GM21717 (cell line): ENCODE measurements at regions not wholly inside any gene's neighbourhood (a gene's known extent, or its start where the extent isn't known, plus 50 kb on each side); places are given as distances from the start of the nearest gene placed in this dataset.
"Not testable (repeated sequence)": the region's sequence is repeated elsewhere in the genome, so short reads cannot be mapped to it uniquely, and the experiment has no call there.

Experiments
- ATAC-seq: cut with Tn5 transposase; IDR thresholded peaks from one replicate; pipeline ENCODE4 v1.9.1; 2021; ENCODE audit warnings: mild to moderate bottlenecking, moderate library complexity; ENCODE audit not compliant: unreplicated experiment

DNA sequence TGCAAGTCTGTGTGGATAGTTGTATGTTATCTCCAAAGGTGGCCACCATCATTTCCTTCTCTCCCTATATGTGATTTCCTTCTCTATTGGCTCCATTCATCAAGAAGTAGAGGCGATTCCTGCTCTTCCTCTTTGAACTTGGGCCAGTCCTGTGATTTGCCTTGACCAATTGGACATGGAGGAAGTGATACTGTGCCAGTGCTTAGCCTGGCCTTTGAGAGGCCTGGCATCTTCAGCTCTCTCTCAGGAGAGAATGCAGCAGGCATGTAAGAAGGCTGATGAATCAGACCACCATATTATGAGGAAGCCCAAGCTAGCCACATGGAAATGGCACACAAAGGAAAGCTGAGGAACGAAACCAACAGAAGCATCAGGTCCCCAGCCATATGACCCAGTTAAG is 195.0 kb upstream of the SVIL start:
- no peak for ATAC-seq

DNA sequence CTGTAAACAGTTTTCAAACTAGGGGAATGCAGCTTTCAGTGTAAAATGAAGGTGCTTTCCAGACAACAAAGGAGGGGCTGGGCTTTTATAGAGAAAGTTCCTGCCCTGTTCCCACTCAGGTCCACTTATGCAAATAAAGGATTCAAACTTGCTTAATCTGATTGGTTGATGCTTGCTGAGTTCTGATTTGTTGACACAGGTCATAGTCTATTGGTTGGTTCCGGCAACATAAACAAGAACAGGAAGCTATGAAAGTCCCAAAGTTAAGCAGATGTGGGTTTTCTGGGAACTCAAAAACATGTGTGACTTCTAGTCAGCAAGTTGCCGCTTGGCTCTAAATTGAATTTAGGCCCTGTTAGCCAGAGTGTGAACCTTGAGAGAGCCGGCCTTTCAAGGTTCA is 194.2 kb upstream of the SVIL start:
- ATAC-seq: no peak

DNA sequence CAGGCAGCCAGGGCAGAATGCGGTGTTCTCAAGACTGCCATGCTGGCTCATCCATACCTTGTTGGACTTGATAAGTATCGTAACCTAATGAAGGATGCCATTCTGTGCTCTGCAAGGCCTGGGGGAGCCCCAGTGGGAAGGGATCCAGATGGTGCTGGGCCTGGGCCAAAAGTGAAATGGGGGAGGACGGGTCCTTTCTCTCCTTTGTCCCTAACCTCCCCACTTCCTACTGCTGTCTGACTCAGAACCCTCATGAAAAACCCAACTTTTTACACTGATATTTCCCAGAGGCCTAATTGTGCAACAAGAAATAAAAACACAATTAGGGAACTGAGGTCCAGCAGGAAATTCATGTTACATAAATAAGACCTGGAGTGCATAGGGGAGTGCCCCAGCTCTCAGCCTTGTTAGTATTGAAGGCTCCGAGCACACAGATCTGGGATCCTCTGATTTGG is 193.7 kb upstream of the SVIL start:
- no peak for ATAC-seq

DNA sequence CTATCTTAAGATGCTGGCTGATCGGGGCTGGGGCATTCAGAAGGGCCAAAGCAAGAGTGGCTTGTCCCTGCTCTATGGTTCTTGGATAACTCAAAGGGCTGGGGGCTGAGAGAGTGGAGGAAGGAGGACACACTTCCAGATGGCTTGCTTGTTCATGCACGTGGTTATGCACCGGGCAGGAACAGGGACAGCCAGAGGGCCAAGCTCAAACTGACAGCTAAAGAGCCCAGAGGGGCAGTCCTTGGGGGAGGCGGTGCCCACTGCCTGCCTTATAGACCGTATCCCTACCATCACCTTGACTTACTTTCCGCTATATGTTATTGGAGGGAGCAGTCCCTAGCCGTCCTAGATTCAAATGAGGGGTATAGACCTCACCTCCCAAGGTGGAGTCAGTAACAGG is 192.7 kb upstream of the SVIL start:
- no peak for ATAC-seq

DNA sequence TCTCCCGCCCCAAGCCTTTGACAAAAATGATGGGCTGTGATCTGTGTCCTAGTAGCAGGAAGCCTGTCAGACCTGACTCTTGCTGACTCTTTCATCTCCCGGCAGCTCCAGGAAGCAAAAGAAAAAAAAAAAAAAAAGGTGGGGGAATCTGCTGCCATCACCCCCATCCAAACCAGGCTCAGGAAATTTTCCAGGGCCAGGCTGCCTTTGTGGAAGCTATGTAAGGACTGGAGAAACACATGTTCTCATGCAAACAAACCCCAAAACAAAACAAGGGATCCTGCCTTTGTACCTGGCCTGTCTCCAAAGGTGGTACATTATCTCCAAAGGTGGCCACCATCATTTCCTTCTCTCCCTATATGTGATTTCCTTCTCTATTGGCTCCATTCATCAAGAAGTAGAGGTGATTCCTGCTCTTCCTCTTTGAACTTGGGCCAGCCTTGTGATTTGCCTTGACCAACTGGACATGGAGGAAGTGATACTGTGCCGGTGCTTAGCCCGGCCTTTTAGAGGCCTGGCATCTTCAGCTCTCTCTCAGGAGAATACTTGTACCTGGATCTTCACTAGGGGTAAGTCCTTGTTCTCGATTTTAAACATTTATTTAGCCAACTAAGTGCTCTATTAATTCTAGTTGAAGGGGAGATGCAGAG is 192.2 kb upstream of the SVIL start:
- ATAC-seq: no peak

DNA sequence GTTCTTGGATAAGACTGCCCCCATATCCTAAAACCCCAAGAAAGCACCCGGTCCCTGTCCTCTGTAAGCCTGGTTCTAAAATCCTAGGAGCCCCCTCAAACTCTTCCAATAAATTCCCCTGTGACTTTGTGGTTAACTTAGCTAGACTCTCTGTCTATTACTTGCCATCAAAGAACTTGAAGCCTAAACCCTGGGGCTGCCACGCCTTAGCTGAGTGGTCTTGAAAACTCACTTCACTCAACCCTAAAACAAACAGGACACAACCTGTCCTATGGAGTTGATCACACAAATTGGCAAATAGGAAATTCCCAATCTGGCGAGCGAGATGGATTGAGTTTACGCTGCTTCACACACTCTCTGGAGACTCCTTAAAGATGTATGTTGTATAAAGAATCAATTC is 191.4 kb upstream of the SVIL start:
- ATAC-seq: no peak

DNA sequence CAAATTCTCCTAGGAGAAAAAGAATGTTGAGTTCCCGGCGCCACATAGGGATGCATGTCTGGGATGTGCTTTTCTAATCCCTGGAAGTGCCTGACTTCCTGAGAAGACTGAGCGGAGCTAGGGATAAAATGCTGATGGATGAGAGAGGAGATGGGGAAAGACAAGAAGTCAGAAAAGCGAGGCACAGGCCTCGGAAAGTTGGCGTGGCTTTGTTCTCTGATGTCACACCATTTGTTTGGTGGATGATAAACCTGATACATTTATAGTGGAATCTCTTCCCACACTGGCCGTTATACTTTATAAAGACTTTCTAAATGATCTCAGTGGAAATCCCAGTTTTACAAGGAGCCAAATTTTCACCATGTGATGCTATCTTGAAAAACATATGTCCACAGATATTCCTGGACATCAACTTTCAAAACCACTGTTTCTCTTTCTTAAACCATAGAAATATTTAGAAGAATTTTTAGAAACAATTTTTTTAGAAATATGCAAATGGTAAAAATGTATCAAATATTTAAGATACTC is 188.8 kb upstream of the SVIL start:
- ATAC-seq: no peak

DNA sequence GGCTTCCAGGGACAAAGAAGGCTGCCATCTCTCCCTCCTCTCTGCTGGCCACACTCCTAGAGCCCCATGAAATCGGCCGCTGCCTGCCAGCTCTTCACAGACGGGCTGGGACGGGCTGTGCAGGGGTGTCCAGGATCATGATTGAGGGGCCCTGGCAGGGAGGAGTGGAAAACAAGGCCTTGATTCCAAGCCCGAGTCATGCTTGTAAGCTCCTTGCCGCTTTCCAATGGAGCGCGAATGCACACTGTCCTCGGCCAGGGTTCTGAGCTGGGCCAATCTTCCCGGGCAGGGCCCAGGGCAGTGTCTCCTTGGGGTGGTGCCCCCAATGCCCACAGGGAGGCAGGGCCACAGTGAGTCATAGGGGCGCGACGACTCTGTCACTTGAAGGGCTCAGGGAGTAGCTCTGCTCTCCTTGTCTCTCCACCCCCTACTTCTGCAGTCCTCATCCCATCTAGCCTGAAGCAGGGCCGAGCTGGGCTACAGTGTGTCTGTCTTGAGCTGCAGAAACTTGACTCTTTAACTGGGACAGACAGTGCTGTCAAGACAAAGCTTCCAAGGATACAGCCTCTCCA is 186.2 kb upstream of the SVIL start:
- no peak for ATAC-seq

DNA sequence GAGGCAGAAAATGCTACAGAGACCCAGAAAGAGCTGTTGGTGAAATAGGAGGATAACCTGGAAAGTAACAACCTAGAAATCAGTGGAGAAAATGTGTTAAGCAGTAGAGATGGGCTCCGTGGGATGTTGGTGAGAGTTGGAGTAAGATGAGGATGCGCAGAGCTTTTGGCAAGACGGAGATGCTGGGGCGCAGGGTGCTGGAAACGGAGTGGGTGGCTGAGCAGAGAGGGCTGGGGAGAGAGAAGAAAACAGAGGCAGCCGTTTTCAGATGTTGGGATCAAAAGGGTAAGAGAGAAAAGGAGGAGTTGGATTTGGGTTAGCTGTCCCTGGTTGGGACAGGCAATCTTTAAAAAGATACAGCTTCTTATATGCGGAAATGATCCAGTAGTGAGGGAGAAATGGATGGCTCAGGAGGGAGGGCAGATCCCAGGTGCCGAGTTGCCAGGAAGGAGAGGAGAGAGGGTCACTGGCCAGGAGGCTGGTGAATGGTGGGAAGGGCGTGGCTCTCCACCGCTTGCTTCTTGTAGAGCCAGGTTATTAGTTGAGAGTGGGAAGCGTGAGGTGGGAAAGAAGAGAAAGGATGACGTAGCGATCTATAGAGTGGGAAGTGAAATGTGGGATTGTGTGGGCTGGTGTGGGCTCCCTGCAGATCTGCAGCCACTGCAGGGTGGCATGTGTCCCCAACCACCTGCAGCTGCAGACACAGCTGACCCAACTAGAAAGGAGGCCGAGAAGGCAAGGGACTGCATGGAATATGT is 182.2 kb upstream of the SVIL start:
- no peak for ATAC-seq

DNA sequence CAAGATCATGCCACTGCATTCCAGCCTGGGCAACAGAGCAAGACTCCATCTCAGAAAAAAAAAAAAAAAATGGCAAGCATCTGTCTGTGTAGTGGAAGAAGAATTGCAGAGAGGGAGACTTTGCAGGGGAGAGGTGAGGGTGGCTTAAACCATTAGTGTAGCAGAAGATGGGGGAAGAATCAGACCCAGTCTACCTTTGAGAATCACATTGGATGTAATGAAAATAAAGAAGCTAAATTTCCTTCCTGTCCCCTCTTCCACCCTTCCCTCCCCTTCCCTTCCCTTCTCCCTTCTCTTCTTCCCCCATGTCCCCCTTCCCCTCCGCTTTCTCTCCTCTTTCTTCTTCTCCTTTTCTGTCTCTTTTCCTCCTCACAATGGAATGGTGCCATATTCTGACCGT is 180.8 kb upstream of the SVIL start:
- ATAC-seq: no peak

DNA sequence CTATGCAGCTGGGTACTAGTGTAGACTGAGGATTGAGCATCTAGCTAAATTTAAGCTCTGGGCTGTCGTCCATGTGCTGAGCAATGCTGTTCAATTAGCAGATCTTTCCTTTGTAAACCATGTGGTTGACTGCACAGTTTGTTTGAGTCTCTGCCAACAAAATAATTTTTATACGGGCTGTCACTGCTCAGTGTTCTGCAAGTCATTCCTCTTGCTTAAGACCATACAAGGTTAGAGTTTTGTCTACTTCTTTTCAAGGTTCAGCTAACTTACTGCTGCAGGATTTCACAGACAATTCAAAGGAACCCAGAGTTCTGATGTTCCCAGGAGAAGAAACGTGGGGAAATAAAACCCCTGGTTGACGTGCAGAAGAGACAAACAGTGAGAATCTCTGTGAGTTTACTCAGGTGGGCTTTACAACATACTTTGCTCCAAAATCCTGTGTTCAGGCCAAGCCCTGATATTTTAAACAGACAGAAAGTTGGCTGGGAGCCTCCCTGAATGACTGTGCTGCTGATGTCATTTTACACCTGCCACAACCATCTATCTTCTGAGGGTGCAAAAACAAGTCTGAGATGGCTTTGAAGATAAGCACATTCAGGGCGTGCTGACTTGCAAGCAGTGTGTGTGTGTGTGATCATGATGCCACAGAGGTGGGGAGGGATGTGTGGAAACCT is 177.1 kb upstream of the SVIL start:
- no peak for ATAC-seq

DNA sequence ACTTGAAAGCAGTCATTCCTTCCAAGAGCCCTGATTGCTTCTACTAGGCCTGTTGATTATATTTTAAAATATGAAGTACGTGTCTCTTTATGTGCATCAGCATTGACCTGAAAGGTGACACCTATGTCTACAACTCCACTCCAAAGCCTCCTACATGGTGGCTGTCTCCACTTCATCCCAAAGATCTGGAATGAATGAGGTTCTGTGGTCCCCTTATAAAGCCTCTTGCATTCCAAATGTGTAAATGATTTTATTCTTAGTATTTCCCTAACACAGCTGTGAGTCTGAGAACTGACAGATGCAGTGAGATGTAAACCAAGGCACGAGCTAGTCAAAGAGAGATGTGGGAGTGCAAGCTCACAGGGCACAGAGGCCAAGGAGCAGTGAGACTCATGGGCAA is 176.0 kb upstream of the SVIL start:
- no peak for ATAC-seq

DNA sequence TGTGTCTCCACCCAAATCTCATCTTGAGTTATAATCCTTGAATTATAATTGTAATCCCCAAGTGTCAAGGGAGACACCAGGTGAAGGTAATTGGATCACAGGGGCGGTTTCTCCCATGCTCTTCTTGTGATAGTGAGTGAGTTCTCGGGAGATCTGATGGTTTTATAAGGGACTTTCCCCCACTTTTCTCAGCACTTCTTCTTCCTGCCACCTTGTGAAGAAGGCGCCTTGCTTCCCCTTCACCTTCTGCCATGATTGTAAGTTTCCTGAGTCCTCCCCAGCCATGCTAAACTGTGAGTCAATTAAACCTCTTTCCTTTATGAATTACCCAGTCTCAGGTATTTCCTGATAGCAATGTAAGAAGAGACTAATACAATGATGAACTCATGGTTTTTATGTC is 175.5 kb upstream of the SVIL start:
- ATAC-seq: not testable (repeated sequence)

DNA sequence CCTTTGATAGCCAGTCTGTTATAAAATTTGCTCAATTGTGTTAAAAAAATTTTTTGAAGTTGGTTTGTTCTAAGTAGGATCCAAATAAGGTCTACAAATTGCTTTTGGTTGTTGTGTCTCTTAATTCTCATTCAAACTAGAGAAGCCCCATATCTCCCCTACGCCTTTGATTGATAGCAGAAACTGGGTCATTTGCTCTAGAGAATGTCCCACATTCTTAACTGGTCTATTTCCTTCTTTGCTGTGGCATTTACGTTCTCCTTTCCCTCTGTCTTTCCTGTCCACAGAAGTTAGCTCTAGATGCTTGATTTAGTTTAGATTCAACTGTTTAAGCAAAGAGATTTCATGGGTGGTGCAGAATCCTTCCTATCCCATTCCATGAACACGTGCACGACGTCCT is 174.6 kb upstream of the SVIL start:
- no peak for ATAC-seq

DNA sequence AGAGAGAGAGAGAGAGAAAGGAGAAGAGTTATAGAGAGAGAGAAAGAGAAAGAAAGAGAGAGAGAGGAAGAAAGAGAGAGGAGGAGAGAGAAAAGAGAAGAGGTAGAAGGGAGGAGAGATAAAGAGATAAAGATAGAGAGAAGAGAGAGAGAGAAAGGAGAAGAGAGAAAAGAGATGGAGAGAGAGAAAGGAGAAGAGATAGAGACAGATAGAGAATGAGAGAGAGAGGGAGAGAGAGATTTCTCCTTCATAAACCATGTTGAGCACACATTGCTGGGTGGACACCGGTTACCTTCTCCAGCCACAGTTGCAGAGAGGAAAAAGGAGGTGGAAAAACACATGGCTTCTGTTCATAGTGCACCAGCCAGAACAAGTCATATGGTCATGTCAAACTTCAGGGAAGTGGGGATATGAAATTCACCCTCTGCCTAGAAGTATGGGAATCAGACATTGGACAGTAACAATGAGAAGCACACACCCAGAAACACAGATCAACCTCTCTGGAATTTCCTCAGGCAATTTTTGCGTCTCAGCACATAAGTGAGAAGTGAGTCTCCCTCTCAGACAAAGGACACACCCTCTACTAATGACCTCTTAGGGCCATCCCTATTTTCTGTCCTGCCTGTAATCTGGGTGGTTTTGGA is 172.5 kb upstream of the SVIL start:
- ATAC-seq: no peak

DNA sequence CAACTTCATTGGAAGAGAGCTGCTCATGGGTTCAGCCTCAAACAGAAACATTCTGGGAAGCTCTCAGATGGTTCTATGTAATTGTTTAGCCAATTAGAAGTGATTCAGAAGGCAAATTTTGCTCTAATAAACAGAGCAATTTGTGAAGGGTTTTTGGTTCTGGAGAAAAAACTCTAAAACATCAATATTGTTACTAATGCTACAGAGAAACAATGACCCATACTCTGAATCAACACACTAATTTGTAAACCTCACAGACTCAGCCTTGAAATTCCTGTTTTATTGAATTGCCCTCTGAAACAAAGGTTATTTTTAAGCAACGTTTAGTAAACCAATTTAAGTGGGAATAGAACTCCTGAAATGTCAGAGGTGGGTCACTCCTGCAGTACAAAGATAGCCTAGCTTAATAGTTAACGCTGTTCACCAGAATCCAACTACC is 171.6 kb upstream of the SVIL start:
- no peak for ATAC-seq

DNA sequence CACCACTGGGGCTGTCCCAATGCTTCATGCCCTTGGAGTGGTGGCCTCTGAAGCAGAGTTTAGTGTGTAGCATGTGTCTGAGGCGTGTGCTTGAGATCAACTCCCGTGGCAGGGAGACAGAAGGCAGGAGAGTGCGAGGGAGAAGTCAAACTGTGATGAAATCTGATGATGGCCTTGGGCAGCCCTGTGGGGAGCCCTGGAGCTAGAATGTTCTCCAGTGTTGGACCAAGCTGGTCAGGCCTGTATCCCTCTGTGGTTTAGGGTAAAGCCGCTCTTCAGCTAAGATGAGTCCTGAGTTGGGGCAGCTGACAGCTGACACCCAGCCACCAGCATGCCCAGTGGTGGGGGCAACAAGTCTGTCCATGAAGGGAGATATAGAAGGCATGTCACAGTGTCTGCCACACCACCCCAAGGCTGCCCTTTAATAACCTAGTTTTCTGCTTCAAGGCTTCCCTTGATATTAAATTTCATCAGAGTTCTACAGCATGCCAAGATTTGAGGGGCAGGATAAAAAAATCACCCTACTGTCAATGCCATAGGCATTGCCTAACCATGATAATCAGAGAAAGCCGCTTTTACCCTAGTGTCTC is 170.5 kb upstream of the SVIL start:
- no peak for ATAC-seq

DNA sequence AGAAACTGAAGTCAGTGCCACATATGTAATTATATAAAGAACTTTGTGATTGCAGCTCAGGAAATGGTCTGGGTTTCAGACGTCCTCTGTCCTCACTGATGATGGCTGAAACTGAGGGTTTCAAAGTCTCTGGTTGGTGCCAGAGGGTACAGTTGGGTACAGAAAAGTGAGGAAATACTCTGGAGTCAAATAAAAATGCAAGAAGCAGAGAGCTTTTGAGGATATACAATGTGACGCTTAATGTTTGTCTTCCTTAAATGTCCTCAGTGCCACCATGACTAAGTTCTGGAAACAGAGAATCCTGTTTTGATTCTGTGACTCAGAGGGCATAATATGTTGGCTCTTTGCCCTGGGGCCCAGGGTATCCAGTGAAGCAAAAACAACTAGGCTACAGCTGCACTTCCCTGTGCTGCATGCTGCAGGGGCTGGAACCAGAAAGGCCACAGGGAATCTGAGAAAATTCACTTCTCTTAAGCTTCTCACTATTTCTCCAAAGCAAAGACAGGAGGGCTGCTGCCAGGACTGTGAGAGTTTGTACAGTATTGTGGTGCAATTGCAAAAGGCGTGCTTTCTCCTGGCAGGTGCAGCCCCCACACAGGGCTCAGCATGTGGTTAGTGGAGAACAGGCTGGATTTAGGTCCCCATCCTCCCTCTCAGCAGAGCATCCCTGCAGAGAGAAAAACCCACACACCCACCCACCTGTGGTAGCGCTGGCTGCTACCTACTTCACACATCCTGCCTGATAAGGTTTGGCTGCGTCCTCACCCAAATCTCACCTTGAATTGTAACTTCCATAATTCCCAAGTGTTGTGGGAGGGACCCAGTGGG is 169.5 kb upstream of the SVIL start:
- ATAC-seq: no peak

DNA sequence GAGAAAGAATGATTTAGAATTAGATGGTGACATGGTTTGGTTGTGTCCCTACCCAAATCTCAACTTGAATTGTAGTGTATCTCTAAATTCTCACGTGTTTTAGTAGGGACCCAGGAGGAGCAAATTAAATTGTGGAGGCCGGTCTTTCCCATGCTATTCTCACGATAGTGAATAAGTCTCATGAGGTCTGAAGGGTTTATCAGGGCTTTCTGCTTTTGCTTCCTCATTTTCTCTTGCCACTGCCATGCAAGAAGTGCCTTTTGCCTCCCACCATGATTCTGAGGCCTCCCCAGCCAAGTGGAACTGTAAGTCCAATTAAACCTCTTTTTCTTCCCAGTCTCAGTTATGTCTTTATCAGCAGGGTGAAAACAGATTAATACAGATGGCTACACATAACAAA is 167.4 kb upstream of the SVIL start:
- ATAC-seq: no peak
